ENCODE measurements at regions not wholly inside any gene's neighbourhood (a gene's known extent, or its start where the extent isn't known, plus 50 kb on each side); places are given as distances from the start of the nearest gene placed in this dataset.

DNA sequence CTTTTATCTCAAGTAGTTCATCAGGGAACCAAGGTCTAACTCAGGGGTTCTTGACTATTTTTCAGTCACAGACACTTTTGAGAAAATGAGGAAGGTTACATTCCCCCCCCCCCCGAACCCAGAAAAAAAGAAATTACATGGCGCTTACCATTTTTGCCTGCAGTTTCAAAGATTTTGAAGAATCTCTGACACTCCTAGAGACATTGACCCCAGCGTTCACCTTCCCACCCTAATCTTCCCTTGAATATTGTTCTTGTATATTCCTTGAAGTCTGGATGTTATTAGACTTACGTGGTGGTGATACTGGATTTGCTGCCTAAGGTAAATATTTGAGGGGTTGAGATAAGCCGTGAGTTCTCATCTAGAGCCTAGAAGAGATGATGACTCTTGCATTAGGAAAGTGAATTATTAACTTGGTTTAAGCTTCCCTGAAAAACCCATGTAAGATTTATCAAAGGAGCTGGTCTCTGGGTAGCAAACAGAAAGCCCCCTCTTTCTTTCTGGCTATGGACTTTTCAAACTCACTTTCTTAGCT lies 245.7 kb upstream of the FOXK1 start:
- Histone ChIP-seq H3K9me3 (replicated peaks; ENCODE audit: control insufficient read depth, low read depth, low read length) (no peaks in the 10 kb centered on the region), H3K4me3 (ENCODE audit: low read length) (no peak overlapping the region), H3K27me3 (ENCODE audit: control insufficient read depth, insufficient read depth, low read length) (peaks cover 2% of the 10 kb centered on the region), H3K36me3 (ENCODE audit: control insufficient read depth, insufficient read depth, low read length) (no peaks in the 10 kb centered on the region), H3K4me1 (ENCODE audit: control insufficient read depth, insufficient read depth, low read length) (peaks cover 4% of the 10 kb centered on the region), H3K27ac (ENCODE audit: low read length) (no peak overlapping the region)
- no CpG with 5 or more reads among the region's 5 CpGs for WGBS (ENCODE audit: insufficient coverage)
- no peak for DNase-seq

DNA sequence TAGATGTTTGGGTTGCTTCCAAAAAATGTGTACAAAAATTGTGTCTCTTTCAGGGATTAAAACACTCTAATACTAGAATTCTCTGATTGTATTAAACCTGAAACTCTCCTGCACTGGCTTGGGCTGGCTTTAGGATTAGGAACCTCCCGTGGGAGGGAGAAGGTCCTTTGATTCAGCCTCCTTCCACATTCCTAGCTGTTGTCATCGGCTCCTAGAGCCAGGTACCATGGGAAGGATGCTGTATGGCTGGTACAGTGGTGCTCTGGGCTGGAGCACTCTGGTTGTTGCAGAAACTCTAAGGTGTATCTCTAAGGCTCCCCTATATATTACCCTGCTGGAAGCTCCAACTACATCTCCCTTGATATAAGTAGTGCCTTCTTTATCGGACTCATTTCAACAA lies 245.2 kb upstream of the FOXK1 start:
- Histone ChIP-seq H3K9me3 (replicated peaks; ENCODE audit: control insufficient read depth, low read depth, low read length) (no peaks in the 10 kb centered on the region), H3K4me1 (ENCODE audit: control insufficient read depth, insufficient read depth, low read length) (peaks cover 4% of the 10 kb centered on the region), H3K27ac (ENCODE audit: low read length) (no peak overlapping the region), H3K4me3 (ENCODE audit: low read length) (no peak overlapping the region), H3K27me3 (ENCODE audit: control insufficient read depth, insufficient read depth, low read length) (peaks cover 2% of the 10 kb centered on the region), H3K36me3 (ENCODE audit: control insufficient read depth, insufficient read depth, low read length) (no peaks in the 10 kb centered on the region)
- no peak for DNase-seq
- 0% methylated on average over 1 of the region's 3 CpGs for WGBS (ENCODE audit: insufficient coverage)

DNA sequence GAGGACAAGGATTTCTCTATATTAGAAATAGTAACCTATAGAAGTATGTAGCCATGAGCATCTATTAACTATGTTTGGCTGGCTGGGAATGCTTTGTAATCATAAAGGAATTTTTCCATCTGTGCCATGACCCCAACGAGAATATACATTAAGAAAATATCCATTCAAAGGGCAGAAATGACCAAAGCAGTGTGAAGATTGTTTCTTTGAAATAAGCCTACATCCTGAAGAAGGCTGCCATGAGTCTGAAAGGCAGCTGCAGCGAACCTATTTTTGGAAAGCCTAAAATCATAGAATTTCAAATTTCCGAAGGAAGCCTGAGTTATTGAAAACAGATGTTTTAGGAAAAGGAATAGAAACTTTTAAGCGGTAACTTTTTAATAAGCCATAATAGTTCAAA lies 244.2 kb upstream of the FOXK1 start:
- H3K9me3 ChIP-seq (replicated peaks; ENCODE audit: control insufficient read depth, low read depth, low read length), result no peaks in the 10 kb centered on the region
- H3K4me3 ChIP-seq (ENCODE audit: low read length), result no peak overlapping the region
- peak; percentile 80 for DNase-seq
- no peak overlapping the region for H3K27ac ChIP-seq (ENCODE audit: low read length)
- peaks cover 2% of the 10 kb centered on the region for H3K27me3 ChIP-seq (ENCODE audit: control insufficient read depth, insufficient read depth, low read length)
- H3K36me3 ChIP-seq (ENCODE audit: control insufficient read depth, insufficient read depth, low read length), result no peaks in the 10 kb centered on the region
- peaks cover 4% of the 10 kb centered on the region for H3K4me1 ChIP-seq (ENCODE audit: control insufficient read depth, insufficient read depth, low read length)
- WGBS (ENCODE audit: insufficient coverage), result 17% methylated on average over 1 of the region's 4 CpGs

DNA sequence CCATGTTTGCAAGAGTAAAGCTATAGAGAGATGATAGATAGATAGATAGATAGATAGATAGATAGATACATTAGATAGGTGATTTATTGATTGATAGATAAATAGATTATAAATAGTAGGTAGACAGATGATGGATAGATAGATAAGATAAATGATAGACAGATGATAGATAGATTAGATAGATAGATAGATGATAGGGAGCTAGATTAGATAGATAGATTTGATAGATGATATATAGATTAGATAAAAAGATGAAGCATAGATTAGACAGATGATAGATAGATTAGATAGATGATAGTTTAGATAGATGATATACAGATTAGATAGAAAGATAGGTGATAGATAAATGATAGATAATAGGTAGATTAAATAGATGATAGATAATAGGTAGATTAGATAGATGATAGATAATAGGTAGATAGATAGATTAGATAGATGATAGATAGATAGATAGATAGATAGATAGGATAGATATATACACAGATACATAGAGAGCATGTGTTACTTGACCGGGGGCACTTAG lies 243.3 kb upstream of the FOXK1 start:
- no CpG with 5 or more reads among the region's 1 CpG for WGBS (ENCODE audit: insufficient coverage)
- no peak for DNase-seq
- no peaks in the 10 kb centered on the region for H3K9me3 ChIP-seq (replicated peaks; ENCODE audit: control insufficient read depth, low read depth, low read length)
- peaks cover 4% of the 10 kb centered on the region for H3K4me1 ChIP-seq (ENCODE audit: control insufficient read depth, insufficient read depth, low read length)
- H3K36me3 ChIP-seq (ENCODE audit: control insufficient read depth, insufficient read depth, low read length), result no peaks in the 10 kb centered on the region
- no peak overlapping the region for H3K4me3 ChIP-seq (ENCODE audit: low read length)
- H3K27ac ChIP-seq (ENCODE audit: low read length), result no peak overlapping the region
- peaks cover 2% of the 10 kb centered on the region for H3K27me3 ChIP-seq (ENCODE audit: control insufficient read depth, insufficient read depth, low read length)

GRCh38 chr7:4439444-4439843 lies 242.7 kb upstream of the FOXK1 start:
- H3K36me3 ChIP-seq (ENCODE audit: control insufficient read depth, insufficient read depth, low read length), result no peaks in the 10 kb centered on the region
- DNase-seq, result no peak
- WGBS (ENCODE audit: insufficient coverage), result 49% methylated on average over 4 of the region's 6 CpGs
- no peak overlapping the region for H3K27ac ChIP-seq (ENCODE audit: low read length)
- peaks cover 4% of the 10 kb centered on the region for H3K4me1 ChIP-seq (ENCODE audit: control insufficient read depth, insufficient read depth, low read length)
- H3K9me3 ChIP-seq (replicated peaks; ENCODE audit: control insufficient read depth, low read depth, low read length), result no peaks in the 10 kb centered on the region
- no peak overlapping the region for H3K4me3 ChIP-seq (ENCODE audit: low read length)
- H3K27me3 ChIP-seq (ENCODE audit: control insufficient read depth, insufficient read depth, low read length), result peaks cover 2% of the 10 kb centered on the region

GRCh38 chr7:4444106-4444505 lies 238.0 kb upstream of the FOXK1 start:
- no peaks in the 10 kb centered on the region for H3K27me3 ChIP-seq (ENCODE audit: control insufficient read depth, insufficient read depth, low read length)
- H3K27ac ChIP-seq (ENCODE audit: low read length), result no peak overlapping the region
- no peaks in the 10 kb centered on the region for H3K36me3 ChIP-seq (ENCODE audit: control insufficient read depth, insufficient read depth, low read length)
- WGBS (ENCODE audit: insufficient coverage), result no CpG with 5 or more reads among the region's 1 CpG
- peak; percentile 18 for DNase-seq
- no peak overlapping the region for H3K4me3 ChIP-seq (ENCODE audit: low read length)
- H3K9me3 ChIP-seq (replicated peaks; ENCODE audit: control insufficient read depth, low read depth, low read length), result no peaks in the 10 kb centered on the region
- H3K4me1 ChIP-seq (ENCODE audit: control insufficient read depth, insufficient read depth, low read length), result no peaks in the 10 kb centered on the region

GRCh38 chr7:4445777-4446176 lies 236.3 kb upstream of the FOXK1 start:
- H3K4me1 ChIP-seq (ENCODE audit: control insufficient read depth, insufficient read depth, low read length), result no peaks in the 10 kb centered on the region
- no peaks in the 10 kb centered on the region for H3K9me3 ChIP-seq (replicated peaks; ENCODE audit: control insufficient read depth, low read depth, low read length)
- H3K4me3 ChIP-seq (ENCODE audit: low read length), result no peak overlapping the region
- no peaks in the 10 kb centered on the region for H3K27me3 ChIP-seq (ENCODE audit: control insufficient read depth, insufficient read depth, low read length)
- 92% methylated on average over 2 of the region's 2 CpGs for WGBS (ENCODE audit: insufficient coverage)
- H3K27ac ChIP-seq (ENCODE audit: low read length), result no peak overlapping the region
- DNase-seq, result no peak
- no peaks in the 10 kb centered on the region for H3K36me3 ChIP-seq (ENCODE audit: control insufficient read depth, insufficient read depth, low read length)

- WGBS (ENCODE audit: insufficient coverage), result 88% methylated on average over 6 of the region's 10 CpGs
- no peak overlapping the region for H3K4me3 ChIP-seq (ENCODE audit: low read length)
- no peaks in the 10 kb centered on the region for H3K9me3 ChIP-seq (replicated peaks; ENCODE audit: control insufficient read depth, low read depth, low read length)
- H3K36me3 ChIP-seq (ENCODE audit: control insufficient read depth, insufficient read depth, low read length), result no peaks in the 10 kb centered on the region
- H3K27ac ChIP-seq (ENCODE audit: low read length), result no peak overlapping the region
- no peaks in the 10 kb centered on the region for H3K27me3 ChIP-seq (ENCODE audit: control insufficient read depth, insufficient read depth, low read length)
- no peak for DNase-seq
- H3K4me1 ChIP-seq (ENCODE audit: control insufficient read depth, insufficient read depth, low read length), result no peaks in the 10 kb centered on the region
Observed at GRCh38 chr7:4449263-4449662, 232.8 kb upstream of the FOXK1 start.

DNA sequence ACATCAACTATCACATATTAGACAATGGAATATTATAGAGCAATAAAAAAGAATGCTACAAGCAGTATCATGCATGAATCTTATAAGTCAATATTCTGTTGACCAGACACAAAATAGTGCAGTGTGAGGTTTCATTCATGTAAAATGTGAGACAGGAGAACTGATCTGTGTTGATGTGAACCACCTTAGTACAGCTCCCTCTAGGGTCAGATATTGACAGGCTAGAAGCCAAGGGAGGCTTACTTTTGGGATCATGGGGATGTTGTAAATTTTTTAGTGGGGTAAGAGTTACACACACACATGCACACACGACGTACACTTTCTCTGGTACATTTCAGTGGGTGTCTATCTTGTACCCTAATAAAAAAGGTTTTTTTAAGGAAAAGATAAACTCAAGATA lies 231.6 kb upstream of the FOXK1 start:
- Histone ChIP-seq H3K4me3 (ENCODE audit: low read length) (no peak overlapping the region), H3K9me3 (replicated peaks; ENCODE audit: control insufficient read depth, low read depth, low read length) (no peaks in the 10 kb centered on the region), H3K36me3 (ENCODE audit: control insufficient read depth, insufficient read depth, low read length) (no peaks in the 10 kb centered on the region), H3K4me1 (ENCODE audit: control insufficient read depth, insufficient read depth, low read length) (no peaks in the 10 kb centered on the region), H3K27me3 (ENCODE audit: control insufficient read depth, insufficient read depth, low read length) (no peaks in the 10 kb centered on the region), H3K27ac (ENCODE audit: low read length) (no peak overlapping the region)
- no peak for DNase-seq
- no CpG with 5 or more reads among the region's 2 CpGs for WGBS (ENCODE audit: insufficient coverage)

- Histone ChIP-seq H3K27me3 (ENCODE audit: control insufficient read depth, insufficient read depth, low read length) (no peaks in the 10 kb centered on the region), H3K27ac (ENCODE audit: low read length) (no peak overlapping the region), H3K36me3 (ENCODE audit: control insufficient read depth, insufficient read depth, low read length) (no peaks in the 10 kb centered on the region), H3K4me3 (ENCODE audit: low read length) (no peak overlapping the region), H3K4me1 (ENCODE audit: control insufficient read depth, insufficient read depth, low read length) (peaks cover 5% of the 10 kb centered on the region), H3K9me3 (replicated peaks; ENCODE audit: control insufficient read depth, low read depth, low read length) (peaks cover 3% of the 10 kb centered on the region)
- DNase-seq, result no peak
- 86% methylated on average over 1 of the region's 2 CpGs for WGBS (ENCODE audit: insufficient coverage)
Observed at GRCh38 chr7:4460597-4460996, 221.5 kb upstream of the FOXK1 start.

- WGBS (ENCODE audit: insufficient coverage), result 64% methylated on average over 6 of the region's 8 CpGs
Observed at GRCh38 chr7:4461531-4461930, 220.6 kb upstream of the FOXK1 start.

More at GRCh38 chr7:4461531-4461930, 220.6 kb upstream of the FOXK1 start:
- no peaks in the 10 kb centered on the region for H3K27me3 ChIP-seq (ENCODE audit: control insufficient read depth, insufficient read depth, low read length)
- peak; percentile 54 for DNase-seq
- no peak overlapping the region for H3K27ac ChIP-seq (ENCODE audit: low read length)
- H3K9me3 ChIP-seq (replicated peaks; ENCODE audit: control insufficient read depth, low read depth, low read length), result peaks cover 3% of the 10 kb centered on the region
- no peak overlapping the region for H3K4me3 ChIP-seq (ENCODE audit: low read length)
- no peaks in the 10 kb centered on the region for H3K36me3 ChIP-seq (ENCODE audit: control insufficient read depth, insufficient read depth, low read length)
- peaks cover 5% of the 10 kb centered on the region for H3K4me1 ChIP-seq (ENCODE audit: control insufficient read depth, insufficient read depth, low read length)

Measured in muscle of leg (tissue), 3 donors.